MM.1S (cell line): ENCODE measurements at regions not wholly inside any gene's neighbourhood (a gene's known extent, or its start where the extent isn't known, plus 50 kb on each side); places are given as distances from the start of the nearest gene placed in this dataset.

Experiments
- EZH2 ChIP-seq: fragments of 300-600 bp; sonication (generic); optimal IDR thresholded peaks from 2 replicates; pipeline ENCODE3; 2017; ENCODE audit warnings: low read depth, mild to moderate bottlenecking, antibody characterized with exemption, low read length, mixed read lengths
- TF ChIP-seq, protein P1 (sequence below): fragments of 300-600 bp; sonication (generic); IDR thresholded peaks from 2 replicates; pipeline ENCODE4 v1.5.1; 2016; ENCODE audit warnings: antibody characterized with exemption, low read length, mixed read lengths

DNA sequence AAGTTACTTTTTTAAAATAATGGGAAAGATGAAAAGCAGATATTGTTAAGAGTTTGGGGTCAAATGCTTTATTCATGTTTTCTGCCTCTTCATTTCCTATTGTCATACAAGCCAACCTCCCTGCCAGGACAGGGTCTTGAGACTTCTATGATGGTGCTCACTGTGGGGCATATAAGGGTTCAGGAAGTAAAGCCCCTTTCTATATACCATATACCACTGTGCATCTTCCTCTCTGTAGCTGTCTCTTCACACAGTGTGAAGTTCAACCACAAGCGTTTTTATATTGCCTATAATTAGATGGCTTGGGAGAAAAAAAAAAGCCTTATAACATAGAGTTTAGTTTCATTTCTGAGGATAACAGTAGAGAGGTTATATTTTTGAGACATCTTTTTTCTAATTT lies 389.8 kb upstream of the SORCS1 start:
- TF ChIP-seq, protein P1, sequence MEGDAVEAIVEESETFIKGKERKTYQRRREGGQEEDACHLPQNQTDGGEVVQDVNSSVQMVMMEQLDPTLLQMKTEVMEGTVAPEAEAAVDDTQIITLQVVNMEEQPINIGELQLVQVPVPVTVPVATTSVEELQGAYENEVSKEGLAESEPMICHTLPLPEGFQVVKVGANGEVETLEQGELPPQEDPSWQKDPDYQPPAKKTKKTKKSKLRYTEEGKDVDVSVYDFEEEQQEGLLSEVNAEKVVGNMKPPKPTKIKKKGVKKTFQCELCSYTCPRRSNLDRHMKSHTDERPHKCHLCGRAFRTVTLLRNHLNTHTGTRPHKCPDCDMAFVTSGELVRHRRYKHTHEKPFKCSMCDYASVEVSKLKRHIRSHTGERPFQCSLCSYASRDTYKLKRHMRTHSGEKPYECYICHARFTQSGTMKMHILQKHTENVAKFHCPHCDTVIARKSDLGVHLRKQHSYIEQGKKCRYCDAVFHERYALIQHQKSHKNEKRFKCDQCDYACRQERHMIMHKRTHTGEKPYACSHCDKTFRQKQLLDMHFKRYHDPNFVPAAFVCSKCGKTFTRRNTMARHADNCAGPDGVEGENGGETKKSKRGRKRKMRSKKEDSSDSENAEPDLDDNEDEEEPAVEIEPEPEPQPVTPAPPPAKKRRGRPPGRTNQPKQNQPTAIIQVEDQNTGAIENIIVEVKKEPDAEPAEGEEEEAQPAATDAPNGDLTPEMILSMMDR, result no peak
- no peak for TF ChIP-seq EZH2
